ENCODE measurements at regions not wholly inside any gene's neighbourhood (a gene's known extent, or its start where the extent isn't known, plus 50 kb on each side); places are given as distances from the start of the nearest gene placed in this dataset.

- DNase-seq (ENCODE audit: low read depth): no peak
- TF ChIP-seq, protein P1, sequence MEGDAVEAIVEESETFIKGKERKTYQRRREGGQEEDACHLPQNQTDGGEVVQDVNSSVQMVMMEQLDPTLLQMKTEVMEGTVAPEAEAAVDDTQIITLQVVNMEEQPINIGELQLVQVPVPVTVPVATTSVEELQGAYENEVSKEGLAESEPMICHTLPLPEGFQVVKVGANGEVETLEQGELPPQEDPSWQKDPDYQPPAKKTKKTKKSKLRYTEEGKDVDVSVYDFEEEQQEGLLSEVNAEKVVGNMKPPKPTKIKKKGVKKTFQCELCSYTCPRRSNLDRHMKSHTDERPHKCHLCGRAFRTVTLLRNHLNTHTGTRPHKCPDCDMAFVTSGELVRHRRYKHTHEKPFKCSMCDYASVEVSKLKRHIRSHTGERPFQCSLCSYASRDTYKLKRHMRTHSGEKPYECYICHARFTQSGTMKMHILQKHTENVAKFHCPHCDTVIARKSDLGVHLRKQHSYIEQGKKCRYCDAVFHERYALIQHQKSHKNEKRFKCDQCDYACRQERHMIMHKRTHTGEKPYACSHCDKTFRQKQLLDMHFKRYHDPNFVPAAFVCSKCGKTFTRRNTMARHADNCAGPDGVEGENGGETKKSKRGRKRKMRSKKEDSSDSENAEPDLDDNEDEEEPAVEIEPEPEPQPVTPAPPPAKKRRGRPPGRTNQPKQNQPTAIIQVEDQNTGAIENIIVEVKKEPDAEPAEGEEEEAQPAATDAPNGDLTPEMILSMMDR (conservative IDR thresholded peaks at IDR 0.05; ENCODE audit: low read depth, low read length): no peak
- H3K4me3 ChIP-seq (ENCODE audit: low read depth, low read length): no peak overlapping the region
Measured at GRCh38 chr18:40060562-40060961, 1894.5 kb upstream of the PIK3C3 start.

DNA sequence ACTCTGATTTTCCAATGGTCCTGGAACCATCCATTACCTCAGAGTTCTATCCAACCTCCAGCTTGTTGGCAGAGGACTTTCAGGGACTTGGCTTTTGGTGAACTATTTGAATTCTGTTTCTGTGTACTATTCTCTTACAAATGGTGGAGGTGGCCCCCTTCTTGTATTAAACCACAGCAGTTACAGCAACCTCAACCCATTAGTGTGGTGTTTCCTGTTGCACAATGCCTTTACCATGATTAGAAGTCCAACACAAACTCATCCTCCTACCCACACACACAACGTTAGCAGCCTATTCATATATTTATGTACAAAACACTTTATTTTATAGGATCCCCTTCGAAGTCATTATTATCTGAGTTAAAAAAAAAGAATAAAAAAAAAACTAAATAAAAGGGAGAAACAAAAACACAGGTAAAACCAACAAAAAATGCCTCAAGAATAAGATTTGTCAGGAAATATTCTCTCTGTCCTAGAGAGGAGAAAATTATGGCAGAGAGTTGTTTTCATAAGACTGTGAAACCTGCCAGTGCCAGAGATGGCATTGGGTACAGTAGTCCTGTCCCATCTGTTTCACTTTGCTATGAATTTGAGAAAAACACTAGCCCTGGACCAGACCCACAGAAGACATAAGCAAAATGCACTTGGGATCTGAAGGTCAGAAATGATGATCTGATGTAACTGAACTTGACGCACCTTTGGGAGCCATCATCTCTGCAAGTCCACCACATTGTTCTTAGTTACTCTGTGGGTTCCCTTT is 1896.0 kb upstream of the PIK3C3 start:
- DNase-seq (ENCODE audit: low read depth): peak; percentile 17
- no peak overlapping the region for H3K4me3 ChIP-seq (ENCODE audit: low read depth, low read length)
- TF ChIP-seq, protein P1 (conservative IDR thresholded peaks at IDR 0.05; ENCODE audit: low read depth, low read length): no peak

DNA sequence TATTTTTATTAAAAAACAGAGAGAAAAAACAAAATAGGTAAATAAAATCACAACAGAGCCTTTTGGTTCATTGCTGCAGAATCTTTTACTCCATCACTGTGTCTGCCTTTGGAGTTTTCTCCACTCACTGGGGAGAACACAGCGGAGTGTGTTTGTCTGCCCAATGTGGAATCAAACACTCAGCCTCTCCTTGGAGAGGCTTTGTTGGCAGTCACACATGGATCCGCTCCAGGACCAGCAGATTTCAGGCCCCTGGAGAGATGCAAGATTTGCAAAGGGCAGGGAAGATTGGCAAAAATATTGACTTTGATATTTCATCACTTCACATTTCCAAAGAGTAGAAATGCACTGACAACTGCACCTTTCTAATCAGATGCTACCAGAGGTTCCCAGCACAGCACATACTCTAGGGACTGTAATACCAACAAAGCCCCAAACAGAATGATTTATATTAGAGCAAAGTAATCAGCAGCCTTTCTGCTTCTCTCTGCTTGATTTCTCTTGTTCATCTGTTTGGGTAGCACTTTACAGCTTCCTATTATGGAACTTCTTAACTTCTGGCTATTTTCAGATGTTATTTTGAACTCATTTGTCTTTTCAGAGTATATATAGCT is 1898.8 kb upstream of the PIK3C3 start:
- TF ChIP-seq, protein P1 (conservative IDR thresholded peaks at IDR 0.05; ENCODE audit: low read depth, low read length): no peak
- DNase-seq (ENCODE audit: low read depth): no peak
- H3K4me3 ChIP-seq (ENCODE audit: low read depth, low read length): no peak overlapping the region

DNA sequence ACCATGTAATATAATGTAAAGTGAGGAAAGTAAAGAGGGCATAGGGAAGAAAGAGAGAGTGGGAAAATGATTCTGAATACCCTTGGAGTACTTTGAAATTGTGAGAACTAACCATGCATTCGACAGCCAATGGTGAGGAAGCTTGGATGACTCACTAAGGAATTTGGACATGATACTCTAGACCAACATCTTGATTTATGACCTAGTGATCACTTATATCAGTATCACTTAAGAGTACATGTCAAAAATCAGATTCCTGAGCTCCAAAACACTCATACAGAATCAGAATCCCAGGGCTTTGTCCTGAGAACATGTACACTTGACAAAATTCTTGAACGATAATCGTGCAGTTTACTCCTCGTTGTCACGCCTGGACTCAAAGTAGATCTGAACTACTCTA is 1899.8 kb upstream of the PIK3C3 start:
- H3K4me3 ChIP-seq (ENCODE audit: low read depth, low read length): no peak overlapping the region
- TF ChIP-seq, protein P1 (conservative IDR thresholded peaks at IDR 0.05; ENCODE audit: low read depth, low read length): no peak
- peak; percentile 18 for DNase-seq (ENCODE audit: low read depth)

- H3K4me3 ChIP-seq (ENCODE audit: low read depth, low read length): no peak overlapping the region
- TF ChIP-seq, protein P1 (conservative IDR thresholded peaks at IDR 0.05; ENCODE audit: low read depth, low read length): no peak
- no peak for DNase-seq (ENCODE audit: low read depth)
Measured at GRCh38 chr18:40049716-40050115, 1905.3 kb upstream of the PIK3C3 start.

GRCh38 chr18:40048886-40049650 is 1906.0 kb upstream of the PIK3C3 start:
- DNase-seq (ENCODE audit: low read depth): no peak
- H3K4me3 ChIP-seq (ENCODE audit: low read depth, low read length): no peak overlapping the region
- TF ChIP-seq, protein P1 (conservative IDR thresholded peaks at IDR 0.05; ENCODE audit: low read depth, low read length): no peak
